Embryonic facial prominence (tissue), 1 donor: ENCODE measurements at regions not wholly inside any gene's neighbourhood (a gene's known extent, or its start where the extent isn't known, plus 50 kb on each side); places are given as distances from the start of the nearest gene placed in this dataset.
"Not testable (repeated sequence)": the region's sequence is repeated elsewhere in the genome, so short reads cannot be mapped to it uniquely, and the experiment has no call there.

ENCODE experiments used
- DNase-seq: peaks from one replicate; pipeline ENCODE4 v3.0.0-alpha.2; 2016; ENCODE audit errors: extremely low spot score

DNA sequence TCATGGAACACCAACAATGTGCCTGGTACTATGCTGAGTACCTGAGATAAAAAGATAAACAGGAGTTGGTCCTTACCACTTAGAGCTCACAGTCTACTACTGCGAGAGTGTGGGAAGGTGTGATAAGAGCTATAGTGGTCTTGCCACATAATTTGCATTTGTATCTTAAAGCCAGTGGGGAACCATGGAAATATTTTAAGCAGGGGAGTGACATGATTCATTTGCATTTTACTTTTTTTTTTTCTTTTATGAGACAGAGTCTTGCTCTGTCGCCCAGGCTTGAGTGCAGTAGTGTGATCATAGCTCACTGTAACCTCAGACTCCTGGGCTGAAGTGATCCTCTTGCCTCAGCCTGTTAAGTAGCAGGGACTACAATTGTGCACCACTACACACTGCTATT lies 54.2 kb upstream of the FAM72C start:
- DNase-seq, result not testable (repeated sequence)

DNA sequence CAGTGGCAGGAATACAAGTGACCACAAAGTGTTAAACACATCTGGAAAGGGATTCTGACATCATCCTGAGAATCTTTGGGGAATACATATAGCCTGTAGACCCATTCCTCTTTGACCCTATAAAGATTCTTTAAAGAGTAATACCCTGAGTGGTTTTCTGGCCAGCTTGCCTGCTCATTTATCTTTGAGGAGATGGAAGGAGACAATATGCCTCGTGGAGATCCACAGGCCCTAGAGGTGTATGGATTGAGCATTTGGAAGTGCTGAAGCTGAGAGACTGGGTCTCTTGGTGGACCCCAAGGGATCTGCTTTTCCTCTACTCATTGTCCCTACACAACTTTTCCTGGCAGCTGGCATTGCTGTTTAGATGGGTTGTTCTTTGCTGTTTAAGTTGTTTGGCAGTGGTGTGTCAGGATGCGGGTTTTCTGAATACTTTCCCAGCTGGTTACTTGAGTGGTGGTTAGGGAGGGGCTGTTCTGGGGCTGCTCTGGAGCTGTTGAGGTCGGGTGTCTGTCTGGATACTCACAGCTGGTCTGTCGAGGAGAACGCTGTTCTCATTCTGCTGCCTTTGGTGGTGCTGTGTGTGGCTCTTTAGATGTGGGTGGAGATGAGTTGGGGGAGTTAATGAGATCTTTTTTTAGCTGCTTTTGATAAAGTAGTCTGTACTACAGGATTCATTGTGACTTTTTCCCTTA lies 50.1 kb upstream of the FAM72C start:
- not testable (repeated sequence) for DNase-seq
